CD14-positive monocyte (primary cell): ENCODE measurements at regions not wholly inside any gene's neighbourhood (a gene's known extent, or its start where the extent isn't known, plus 50 kb on each side); places are given as distances from the start of the nearest gene placed in this dataset.

ENCODE experiments used
- DNase-seq, 3 donors: peaks; one replicate each; pipeline ENCODE4 v3.0.0-alpha.2; 2011 to 2022
- H2AFZ ChIP-seq: 2 replicates; pipeline ENCODE4 v1.6.0; 2012; ENCODE audit warnings: mild to moderate bottlenecking, low read depth, low read length, inconsistent platforms; ENCODE audit not compliant: insufficient read depth, poor library complexity, severe bottlenecking
- H3K27ac ChIP-seq, 2 donors: 1 replicate in 1 of 2; 2 replicates in 1 of 2; pipeline ENCODE4 v1.5.1; 2012 to 2013; ENCODE audit warnings: low read length in 2 of 2, control low read depth in 1 of 2, inconsistent platforms in 1 of 2, low read depth in 1 of 2, mild to moderate bottlenecking in 1 of 2
- H3K27me3 ChIP-seq, 2 donors: one replicate each; pipeline versions ENCODE4 v1.6.0 to v1.6.1; 2011 to 2013; ENCODE audit warnings: low read length in 2 of 2; ENCODE audit not compliant: control insufficient read depth in 2 of 2, insufficient read depth in 2 of 2
- H3K36me3 ChIP-seq, 2 donors: replicated peaks in 1 of 2; 1 replicate in 1 of 2; 2 replicates in 1 of 2; pipeline versions ENCODE4 v1.5.1 to v1.6.1; 2012 to 2013; ENCODE audit warnings: low read length in 2 of 2, control low read depth in 1 of 2, inconsistent platforms in 1 of 2, mild to moderate bottlenecking in 1 of 2; ENCODE audit not compliant: insufficient read depth in 2 of 2, control insufficient read depth in 1 of 2
- H3K4me1 ChIP-seq, 2 donors: 1 replicate in 1 of 2; 2 replicates in 1 of 2; pipeline versions ENCODE4 v1.5.1 to v1.6.1; 2012 to 2013; ENCODE audit warnings: low read length in 2 of 2, control low read depth in 1 of 2, inconsistent platforms in 1 of 2, mild to moderate bottlenecking in 1 of 2, moderate library complexity in 1 of 2; ENCODE audit not compliant: insufficient read depth in 2 of 2, control insufficient read depth in 1 of 2
- H3K4me2 ChIP-seq: replicated peaks from 2 replicates; pipeline ENCODE3; 2012; ENCODE audit warnings: low read length, moderate library complexity, mild to moderate bottlenecking; ENCODE audit not compliant: poor library complexity, severe bottlenecking; ENCODE audit errors: extremely low read depth
- H3K4me3 ChIP-seq, 3 experiments: fragments of 200-600 bp in 1 of 3; sonication (generic) in 1 of 3; replicated peaks in 1 of 3; 1 replicate in 2 of 3; 2 replicates in 1 of 3; pipeline ENCODE4 v1.5.1; 2011 to 2013; ENCODE audit warnings: low read length in 3 of 3, mild to moderate bottlenecking in 3 of 3, control low read depth in 2 of 3, low read depth in 2 of 3, inconsistent platforms in 1 of 3, moderate library complexity in 1 of 3
- H3K79me2 ChIP-seq: 2 replicates; pipeline ENCODE4 v1.6.0; 2012; ENCODE audit warnings: mild to moderate bottlenecking, control low read depth, inconsistent platforms, low read length, moderate library complexity; ENCODE audit not compliant: insufficient read depth
- H3K9ac ChIP-seq: 2 replicates; pipeline ENCODE4 v1.6.0; 2017; ENCODE audit warnings: low read length, mild to moderate bottlenecking; ENCODE audit not compliant: insufficient read depth, poor library complexity, severe bottlenecking
- H3K9me3 ChIP-seq, 2 donors: replicated peaks in 1 of 2; 1 replicate in 1 of 2; 2 replicates in 1 of 2; pipeline versions ENCODE4 v1.5.1 to v1.6.1; 2012 to 2013; ENCODE audit warnings: low read length in 2 of 2, control low read depth in 1 of 2; ENCODE audit not compliant: control insufficient read depth in 1 of 2, insufficient read depth in 1 of 2
- H4K20me1 ChIP-seq: 2 replicates; pipeline ENCODE4 v1.6.0; 2012; ENCODE audit warnings: mild to moderate bottlenecking, low read length, control low read depth, moderate library complexity; ENCODE audit not compliant: insufficient read depth
- H3K27ac Mint-ChIP-seq, 7 donors: one replicate each; pipeline ENCODE4 v1.8.0; 2020; ENCODE audit warnings: mild to moderate bottlenecking in 7 of 7, mixed read lengths in 7 of 7, moderate library complexity in 6 of 7, inconsistent platforms in 2 of 7
- H3K27me3 Mint-ChIP-seq, 3 donors: one replicate each; pipeline ENCODE4 v1.8.0; 2021 to 2022; ENCODE audit warnings: low read depth in 3 of 3, mild to moderate bottlenecking in 3 of 3, mixed read lengths in 3 of 3, moderate library complexity in 3 of 3, inconsistent platforms in 1 of 3
- H3K36me3 Mint-ChIP-seq, 2 donors: one replicate each; pipeline ENCODE4 v1.8.0; 2020; ENCODE audit warnings: mixed read lengths in 2 of 2, inconsistent platforms in 1 of 2, mild to moderate bottlenecking in 1 of 2
- H3K4me1 Mint-ChIP-seq: one replicate; pipeline ENCODE4 v1.8.0; 2020; ENCODE audit warnings: mild to moderate bottlenecking, mixed read lengths
- H3K4me3 Mint-ChIP-seq, 2 donors: one replicate each; pipeline ENCODE4 v1.8.0; 2020; ENCODE audit warnings: mild to moderate bottlenecking in 2 of 2, mixed read lengths in 2 of 2, moderate library complexity in 1 of 2
- H3K9me3 Mint-ChIP-seq, 7 donors: one replicate each; pipeline ENCODE4 v1.8.0; 2020 to 2022; ENCODE audit warnings: mixed read lengths in 7 of 7, mild to moderate bottlenecking in 6 of 7, moderate library complexity in 6 of 7, inconsistent platforms in 2 of 7
- WGBS: methylation state at CpG from one replicate; pipeline ENCODE4 v1.1.5; 2013; ENCODE audit warnings: missing lambda C conversion rate; ENCODE audit not compliant: insufficient coverage; 5-methylcytosine and 5-hydroxymethylcytosine counted together
- intact Hi-C, 2 donors: fragments of 100-400 bp; cut with micrococcal nuclease; formaldehyde crosslinking; loops; one replicate each; pipeline versions ENCODE4 v1.15.0 to v1.15.1; 2023
- TF ChIP-seq, protein P1 (sequence below): fragments of 200-600 bp; IDR thresholded peaks from one replicate; pipeline ENCODE4 v1.8.0; 2022; ENCODE audit warnings: antibody characterized with exemption, mild to moderate bottlenecking

DNA sequence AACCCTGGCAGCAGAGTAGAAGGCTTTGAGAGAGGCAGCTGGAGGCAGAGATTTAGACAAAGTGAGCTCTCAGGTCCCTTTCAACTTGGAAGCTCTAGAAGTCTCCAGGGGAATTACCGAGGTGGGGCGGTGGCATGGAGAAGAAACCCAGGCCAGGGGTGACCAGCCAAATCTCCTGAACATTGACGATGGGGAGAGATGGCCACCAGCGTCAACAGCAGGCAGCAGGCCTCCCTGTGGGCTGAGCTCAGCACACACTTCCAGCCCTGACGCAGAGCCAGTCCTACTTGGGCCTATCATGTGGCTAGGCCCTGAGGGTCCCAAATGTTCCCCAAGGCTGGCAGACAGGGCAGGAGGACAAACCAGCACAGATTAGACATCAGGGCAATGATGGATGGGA is 187.8 kb downstream of the BCOR start:
- H3K9me3 Mint-ChIP-seq: peaks cover 0 to 5% (median 0%) of the 10 kb centered on the region in 7 donors
- no peak for DNase-seq
- no peaks in the 10 kb centered on the region for H4K20me1 ChIP-seq
- H3K36me3 ChIP-seq: no peaks in the 10 kb centered on the region
- H3K36me3 Mint-ChIP-seq: no peaks in the 10 kb centered on the region
- peaks cover 29% of the 10 kb centered on the region for H3K4me1 Mint-ChIP-seq
- no peak overlapping the region for H3K4me3 ChIP-seq
- no peaks in the 10 kb centered on the region for H3K27me3 ChIP-seq
- H3K27me3 Mint-ChIP-seq: peaks cover 0 to 5% (median 3%) of the 10 kb centered on the region in 3 donors
- H3K27ac ChIP-seq: no peak overlapping the region
- H3K9me3 ChIP-seq: no peaks in the 10 kb centered on the region
- no peak overlapping the region for H3K9ac ChIP-seq
- TF ChIP-seq, protein P1, sequence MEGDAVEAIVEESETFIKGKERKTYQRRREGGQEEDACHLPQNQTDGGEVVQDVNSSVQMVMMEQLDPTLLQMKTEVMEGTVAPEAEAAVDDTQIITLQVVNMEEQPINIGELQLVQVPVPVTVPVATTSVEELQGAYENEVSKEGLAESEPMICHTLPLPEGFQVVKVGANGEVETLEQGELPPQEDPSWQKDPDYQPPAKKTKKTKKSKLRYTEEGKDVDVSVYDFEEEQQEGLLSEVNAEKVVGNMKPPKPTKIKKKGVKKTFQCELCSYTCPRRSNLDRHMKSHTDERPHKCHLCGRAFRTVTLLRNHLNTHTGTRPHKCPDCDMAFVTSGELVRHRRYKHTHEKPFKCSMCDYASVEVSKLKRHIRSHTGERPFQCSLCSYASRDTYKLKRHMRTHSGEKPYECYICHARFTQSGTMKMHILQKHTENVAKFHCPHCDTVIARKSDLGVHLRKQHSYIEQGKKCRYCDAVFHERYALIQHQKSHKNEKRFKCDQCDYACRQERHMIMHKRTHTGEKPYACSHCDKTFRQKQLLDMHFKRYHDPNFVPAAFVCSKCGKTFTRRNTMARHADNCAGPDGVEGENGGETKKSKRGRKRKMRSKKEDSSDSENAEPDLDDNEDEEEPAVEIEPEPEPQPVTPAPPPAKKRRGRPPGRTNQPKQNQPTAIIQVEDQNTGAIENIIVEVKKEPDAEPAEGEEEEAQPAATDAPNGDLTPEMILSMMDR: no peak
- H3K4me3 Mint-ChIP-seq: no peak overlapping the region
- no peak overlapping the region for H3K4me2 ChIP-seq
- intact Hi-C loops: no loop called here
- no peak overlapping the region for H2AFZ ChIP-seq
- 100% methylated on average over 2 of the region's 5 CpGs for WGBS
- H3K4me1 ChIP-seq: peaks cover 23 to 24% of the 10 kb centered on the region in 2 donors
- H3K79me2 ChIP-seq: no peaks in the 10 kb centered on the region
- peak overlapping the region in 1 of 7 donors; percentile 78 for H3K27ac Mint-ChIP-seq

DNA sequence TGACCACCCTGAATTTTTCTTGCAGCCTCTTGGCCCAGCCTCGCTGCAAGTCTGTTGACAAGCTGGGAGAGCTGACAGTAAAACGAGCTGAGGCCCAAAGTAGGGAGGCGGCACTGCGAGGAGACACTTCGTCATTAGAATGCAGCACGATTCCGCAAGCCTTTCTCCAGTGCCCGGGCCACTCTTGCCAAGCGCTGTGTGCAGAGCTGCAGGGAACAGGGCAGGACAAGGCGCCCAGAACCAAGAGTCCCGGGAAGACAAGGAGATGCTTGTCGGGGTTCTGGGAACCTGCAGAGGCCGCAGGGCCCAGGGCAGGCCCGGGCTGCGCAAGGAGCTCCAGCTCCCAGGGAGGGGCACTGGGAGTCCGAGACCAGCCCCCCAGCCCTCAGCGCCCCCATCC is 187.1 kb downstream of the BCOR start:
- TF ChIP-seq, protein P1: no peak
- no peaks in the 10 kb centered on the region for H3K27me3 ChIP-seq
- H3K4me3 Mint-ChIP-seq: no peak overlapping the region
- H3K79me2 ChIP-seq: no peaks in the 10 kb centered on the region
- WGBS: 97% methylated on average over 9 of the region's 17 CpGs
- H3K27me3 Mint-ChIP-seq: peaks cover 0 to 3% (median 2%) of the 10 kb centered on the region in 3 donors
- intact Hi-C loops: no loop called here
- H4K20me1 ChIP-seq: no peaks in the 10 kb centered on the region
- peaks cover 0 to 5% (median 0%) of the 10 kb centered on the region in 7 donors for H3K9me3 Mint-ChIP-seq
- H3K4me3 ChIP-seq: no peak overlapping the region
- H3K27ac Mint-ChIP-seq: no peak overlapping the region
- H3K4me2 ChIP-seq: no peak overlapping the region
- H3K36me3 ChIP-seq: no peaks in the 10 kb centered on the region
- no peak for DNase-seq
- H3K9ac ChIP-seq: no peak overlapping the region
- no peak overlapping the region for H2AFZ ChIP-seq
- peaks cover 17 to 18% of the 10 kb centered on the region in 2 donors for H3K4me1 ChIP-seq
- no peaks in the 10 kb centered on the region for H3K9me3 ChIP-seq
- H3K4me1 Mint-ChIP-seq: peaks cover 23% of the 10 kb centered on the region
- H3K27ac ChIP-seq: no peak overlapping the region
- H3K36me3 Mint-ChIP-seq: no peaks in the 10 kb centered on the region
